Vagina (tissue), 2 donors: ENCODE measurements at regions not wholly inside any gene's neighbourhood (a gene's known extent, or its start where the extent isn't known, plus 50 kb on each side); places are given as distances from the start of the nearest gene placed in this dataset.

Experiments
- CTCF ChIP-seq, 3 experiments: fragments of 450-650 bp in 2 of 3; fragments of 200-600 bp in 1 of 3; sonication (generic) in 1 of 3; IDR thresholded peaks; one replicate each; pipeline ENCODE4 v1.5.1; 2017 to 2019; ENCODE audit warnings: antibody characterized with exemption in 3 of 3, mild to moderate bottlenecking in 2 of 3, moderate library complexity in 2 of 3
- POLR2A ChIP-seq, 2 donors: fragments of 450-650 bp; IDR thresholded peaks; one replicate each; pipeline ENCODE4 v1.6.1; 2017; ENCODE audit warnings: antibody characterized with exemption in 2 of 2, mild to moderate bottlenecking in 2 of 2, moderate library complexity in 2 of 2
- POLR2AphosphoS5 ChIP-seq, 2 donors: sonication (generic); formaldehyde crosslinking; IDR thresholded peaks; one replicate each; pipeline ENCODE4 v1.9.0; 2017; ENCODE audit warnings: antibody characterized with exemption in 2 of 2, mild to moderate bottlenecking in 2 of 2, low read depth in 1 of 2; ENCODE audit not compliant: insufficient read depth in 1 of 2

GRCh38 chr2:48235076-48235475, 79.4 kb upstream of the FOXN2 start:
- no peak for TF ChIP-seq CTCF (IDR thresholded peaks at IDR 0.05)
- TF ChIP-seq POLR2A (IDR thresholded peaks at IDR 0.05) = no peak
- no peak for TF ChIP-seq POLR2AphosphoS5 (IDR thresholded peaks at IDR 0.05; ENCODE audit: insufficient read depth in 1 of 2, low read depth in 1 of 2)
